Activated naive CD8-positive, alpha-beta T cell treated with anti-CD3 and anti-CD28 coated beads, Interleukin-2, amount 50 U/mL, for 24 hours (primary cell): ENCODE measurements at regions not wholly inside any gene's neighbourhood (a gene's known extent, or its start where the extent isn't known, plus 50 kb on each side); places are given as distances from the start of the nearest gene placed in this dataset.

Source experiments
- ATAC-seq: fragments of 150-1000 bp; cut with Tn5 transposase; one replicate; pipeline ENCODE4 v1.10.0; 2021
- DNase-seq: peaks from one replicate; pipeline ENCODE4 v3.0.0; 2021
- H3K27ac Mint-ChIP-seq: one replicate; pipeline ENCODE4 v1.8.0; 2021; ENCODE audit warnings: mild to moderate bottlenecking, mixed read lengths
- H3K27me3 Mint-ChIP-seq: one replicate; pipeline ENCODE4 v1.8.0; 2021; ENCODE audit warnings: mixed read lengths
- H3K36me3 Mint-ChIP-seq: one replicate; pipeline ENCODE4 v1.8.0; 2021; ENCODE audit warnings: low read depth, mixed read lengths
- H3K4me1 Mint-ChIP-seq: one replicate; pipeline ENCODE4 v1.8.0; 2021; ENCODE audit warnings: mixed read lengths
- H3K4me3 Mint-ChIP-seq: one replicate; pipeline ENCODE4 v1.8.0; 2021; ENCODE audit warnings: mild to moderate bottlenecking, moderate library complexity, mixed read lengths
- H3K9me3 Mint-ChIP-seq: one replicate; pipeline ENCODE4 v1.8.0; 2021; ENCODE audit warnings: mixed read lengths

DNA sequence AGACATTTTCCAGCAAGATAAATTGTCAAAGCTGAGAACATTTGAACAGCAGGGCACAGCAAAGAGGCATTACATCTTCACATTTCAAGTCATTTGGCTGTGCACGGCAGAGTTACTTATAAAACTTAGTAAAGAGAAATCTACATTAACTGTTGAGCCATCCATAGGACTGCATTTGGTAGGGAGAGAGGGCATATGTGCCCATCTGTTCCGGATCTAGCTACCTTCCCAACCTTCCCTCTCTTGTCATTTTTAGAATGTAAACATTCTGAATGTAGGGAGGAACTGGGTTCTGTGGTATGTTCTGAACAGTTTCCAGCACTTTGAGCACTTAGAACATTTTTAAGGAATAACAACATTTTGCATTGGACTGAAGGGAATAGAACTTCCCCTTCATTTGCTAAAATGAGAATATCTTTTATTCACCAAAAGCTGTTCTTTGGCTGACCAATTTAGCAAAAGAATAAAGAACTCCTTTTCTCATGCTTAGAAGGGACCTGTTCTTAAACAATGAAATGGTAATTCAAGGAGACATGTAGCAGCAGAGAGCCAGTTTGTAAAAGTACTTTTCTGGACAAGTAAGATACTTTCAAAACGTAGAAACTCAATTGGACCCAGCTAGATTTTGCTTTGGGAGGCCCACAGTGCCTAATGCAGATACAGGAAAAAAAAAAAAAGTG lies 104.4 kb downstream of the CETN3 start:
- Mint-ChIP-seq H3K4me3 (no peak overlapping the region), H3K27ac (no peak overlapping the region), H3K9me3 (no peaks in the 10 kb centered on the region), H3K4me1 (no peaks in the 10 kb centered on the region), H3K36me3 (no peaks in the 10 kb centered on the region), H3K27me3 (peaks cover 2% of the 10 kb centered on the region)
- DNase-seq (no peak), ATAC-seq (no peak)

DNA sequence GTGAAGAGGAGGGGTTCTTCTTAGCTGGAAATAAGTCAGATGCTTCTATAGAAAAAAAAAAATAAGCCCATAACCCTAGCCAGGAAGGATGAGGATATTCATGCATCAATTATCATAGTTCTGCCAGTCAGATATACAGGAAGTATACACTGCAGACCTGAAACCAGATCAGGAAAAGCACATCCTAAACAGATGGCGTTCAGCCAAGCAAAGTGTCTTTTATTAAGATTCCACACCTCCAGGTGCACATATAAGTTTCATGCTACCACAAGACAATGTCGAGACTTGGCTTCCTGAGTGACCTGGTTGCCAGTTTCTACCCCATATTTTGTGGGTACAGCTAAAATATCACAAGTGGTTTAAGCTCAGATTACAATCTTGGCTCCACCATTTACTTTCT lies 108.3 kb downstream of the CETN3 start:
- Mint-ChIP-seq H3K4me3 (no peak overlapping the region), H3K27ac (no peak overlapping the region), H3K4me1 (no peaks in the 10 kb centered on the region), H3K9me3 (no peaks in the 10 kb centered on the region), H3K36me3 (no peaks in the 10 kb centered on the region), H3K27me3 (peaks cover 2% of the 10 kb centered on the region)
- ATAC-seq (no peak), DNase-seq (no peak)

DNA sequence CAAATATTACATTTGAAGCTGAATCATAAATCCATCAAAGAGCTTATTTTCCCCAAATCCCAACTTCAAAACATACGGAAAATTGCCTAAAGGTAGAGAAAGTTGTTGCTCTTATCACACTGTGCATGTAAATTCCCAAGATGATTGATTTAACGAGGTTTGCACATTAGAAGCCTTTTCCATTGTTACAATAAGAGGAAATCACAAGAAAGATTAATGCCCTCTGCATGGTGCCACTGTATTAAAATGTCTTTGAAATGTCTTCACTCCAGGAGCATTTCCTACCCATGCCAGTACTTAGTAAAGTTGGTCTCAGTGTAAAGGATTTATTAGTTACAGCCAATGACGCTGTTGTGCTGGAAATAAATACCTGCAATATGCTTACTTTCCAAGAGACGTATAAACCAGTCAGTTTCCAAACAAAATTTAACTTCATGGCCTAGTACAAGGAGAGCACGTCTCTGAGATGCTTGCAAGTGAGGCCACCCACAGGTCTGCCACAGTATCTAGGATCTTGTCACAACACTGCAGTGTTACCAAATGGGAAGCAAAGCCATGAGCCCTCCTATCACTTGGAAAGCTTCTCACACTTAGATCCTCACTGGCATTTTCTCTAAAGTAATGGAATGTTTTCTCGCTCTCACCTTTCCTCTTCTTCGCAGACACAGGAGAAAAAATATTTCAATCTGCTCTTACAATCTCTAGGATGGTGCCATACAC lies 112.4 kb downstream of the CETN3 start:
- no peaks in the 10 kb centered on the region for H3K9me3 Mint-ChIP-seq
- DNase-seq (no peak), ATAC-seq (no peak)
- H3K27ac Mint-ChIP-seq, result no peak overlapping the region
- no peak overlapping the region for H3K4me3 Mint-ChIP-seq
- peaks cover 3% of the 10 kb centered on the region for H3K27me3 Mint-ChIP-seq
- no peaks in the 10 kb centered on the region for H3K36me3 Mint-ChIP-seq
- no peaks in the 10 kb centered on the region for H3K4me1 Mint-ChIP-seq

DNA sequence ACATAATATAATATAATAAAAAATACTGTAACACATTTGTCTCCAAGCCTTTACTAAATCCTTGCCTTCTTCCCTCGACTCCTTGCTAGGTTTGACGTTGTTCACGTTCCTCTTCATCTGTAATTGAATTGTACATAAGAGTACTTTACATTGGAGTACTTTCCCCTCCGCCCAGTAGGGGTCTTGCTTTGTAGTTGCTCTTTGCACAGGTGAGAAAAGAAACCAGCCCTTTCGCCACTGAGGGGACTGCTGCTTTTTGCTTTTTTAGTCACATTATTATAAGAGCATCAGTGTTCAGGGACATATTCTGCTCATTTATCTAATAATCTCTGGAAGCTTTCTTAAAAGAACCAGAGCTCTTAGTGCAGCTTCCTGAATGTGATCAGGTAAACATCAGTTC lies 115.0 kb downstream of the CETN3 start:
- DNase-seq (no peak), ATAC-seq (no peak)
- no peak overlapping the region for H3K4me3 Mint-ChIP-seq
- H3K36me3 Mint-ChIP-seq, result no peaks in the 10 kb centered on the region
- peaks cover 9% of the 10 kb centered on the region for H3K27me3 Mint-ChIP-seq
- no peaks in the 10 kb centered on the region for H3K4me1 Mint-ChIP-seq
- no peak overlapping the region for H3K27ac Mint-ChIP-seq
- H3K9me3 Mint-ChIP-seq, result no peaks in the 10 kb centered on the region

DNA sequence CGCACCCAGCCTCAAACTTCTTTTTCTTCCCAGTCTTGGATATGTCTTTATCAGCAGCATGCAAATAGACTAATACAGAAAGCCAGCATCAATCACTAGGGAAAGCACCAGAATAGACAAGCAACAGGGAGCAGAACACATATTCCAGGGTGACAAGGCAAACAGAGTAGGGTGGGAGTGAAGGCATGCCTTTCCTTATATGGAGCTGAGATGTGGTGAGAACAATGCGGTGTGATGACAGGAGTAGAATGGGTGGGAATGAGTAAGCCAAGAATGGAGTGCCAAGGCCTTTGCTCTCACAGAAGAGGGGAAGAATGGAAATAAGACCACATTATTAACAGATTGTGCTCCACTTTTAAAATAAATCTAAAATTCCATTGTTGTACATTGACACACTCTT lies 115.6 kb downstream of the CETN3 start:
- no peaks in the 10 kb centered on the region for H3K4me1 Mint-ChIP-seq
- no peaks in the 10 kb centered on the region for H3K36me3 Mint-ChIP-seq
- ATAC-seq, result no peak
- no peak for DNase-seq
- peaks cover 9% of the 10 kb centered on the region for H3K27me3 Mint-ChIP-seq
- H3K27ac Mint-ChIP-seq, result no peak overlapping the region
- H3K4me3 Mint-ChIP-seq, result no peak overlapping the region
- H3K9me3 Mint-ChIP-seq, result no peaks in the 10 kb centered on the region

DNA sequence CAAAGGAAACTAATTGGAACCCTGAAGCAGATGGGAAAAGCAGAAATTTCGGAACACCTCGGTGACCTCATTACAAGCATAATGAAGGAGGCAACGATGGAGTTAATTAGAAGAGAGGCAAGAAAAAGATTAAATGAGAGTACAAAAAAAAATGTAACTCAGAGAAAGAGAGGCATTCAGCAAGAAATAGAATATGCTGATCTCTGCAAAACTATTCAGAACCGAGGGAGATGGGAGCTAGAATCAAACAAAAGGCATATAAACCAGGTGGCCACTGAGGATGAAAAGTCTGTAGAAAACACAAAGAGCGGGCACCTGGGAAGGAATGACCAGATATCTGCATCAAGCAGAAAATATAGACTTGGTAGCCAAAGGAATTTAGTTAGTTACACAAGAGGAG lies 118.9 kb downstream of the CETN3 start:
- ATAC-seq (no peak), DNase-seq (no peak)
- H3K27ac Mint-ChIP-seq, result no peak overlapping the region
- no peaks in the 10 kb centered on the region for H3K9me3 Mint-ChIP-seq
- H3K27me3 Mint-ChIP-seq, result peaks cover 9% of the 10 kb centered on the region
- no peak overlapping the region for H3K4me3 Mint-ChIP-seq
- H3K36me3 Mint-ChIP-seq, result no peaks in the 10 kb centered on the region
- no peaks in the 10 kb centered on the region for H3K4me1 Mint-ChIP-seq

DNA sequence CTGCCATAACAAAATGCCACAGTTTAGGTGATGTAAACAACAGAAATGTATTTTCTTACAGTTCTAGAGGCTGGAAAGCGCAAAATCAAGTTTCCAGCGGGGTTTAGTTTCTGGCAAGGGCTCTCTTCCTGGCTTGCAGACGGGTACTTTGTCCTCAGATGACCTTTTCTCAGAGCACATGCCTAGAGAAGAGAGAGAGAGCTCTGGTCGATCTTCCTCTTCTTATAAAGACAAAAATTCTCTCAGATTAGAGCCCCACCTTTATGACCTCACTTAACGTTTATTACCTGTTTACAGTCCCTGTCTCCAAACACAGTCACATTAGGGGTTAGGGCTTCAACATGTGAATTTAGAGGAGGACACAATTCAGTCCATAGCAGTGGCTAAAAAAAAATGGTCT lies 119.7 kb downstream of the CETN3 start:
- H3K9me3 Mint-ChIP-seq, result no peaks in the 10 kb centered on the region
- H3K27me3 Mint-ChIP-seq, result peaks cover 9% of the 10 kb centered on the region
- no peaks in the 10 kb centered on the region for H3K4me1 Mint-ChIP-seq
- DNase-seq (no peak), ATAC-seq (no peak)
- no peak overlapping the region for H3K4me3 Mint-ChIP-seq
- no peaks in the 10 kb centered on the region for H3K36me3 Mint-ChIP-seq
- H3K27ac Mint-ChIP-seq, result no peak overlapping the region

DNA sequence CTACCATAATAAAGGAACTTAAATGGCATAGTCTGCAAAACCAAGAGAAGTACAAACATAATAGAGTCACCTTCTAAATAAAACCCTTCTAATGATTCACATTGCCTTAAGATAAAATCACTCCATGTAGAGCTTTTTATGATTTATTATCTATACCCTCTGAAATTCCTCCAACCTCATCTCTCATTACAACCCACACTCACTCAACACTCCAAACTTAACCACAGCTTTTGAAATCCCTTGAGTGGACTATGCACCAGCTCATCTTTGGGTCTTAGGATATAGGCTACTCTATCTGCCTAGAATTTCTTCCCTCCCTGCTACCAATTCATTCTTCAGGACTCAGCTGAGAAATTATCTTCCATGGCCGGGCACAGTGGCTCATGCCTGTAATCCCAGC lies 122.5 kb downstream of the CETN3 start:
- Mint-ChIP-seq H3K4me3 (no peak overlapping the region), H3K36me3 (no peaks in the 10 kb centered on the region), H3K27me3 (peaks cover 10% of the 10 kb centered on the region), H3K27ac (no peak overlapping the region), H3K9me3 (no peaks in the 10 kb centered on the region), H3K4me1 (no peaks in the 10 kb centered on the region)
- DNase-seq (no peak), ATAC-seq (no peak)

DNA sequence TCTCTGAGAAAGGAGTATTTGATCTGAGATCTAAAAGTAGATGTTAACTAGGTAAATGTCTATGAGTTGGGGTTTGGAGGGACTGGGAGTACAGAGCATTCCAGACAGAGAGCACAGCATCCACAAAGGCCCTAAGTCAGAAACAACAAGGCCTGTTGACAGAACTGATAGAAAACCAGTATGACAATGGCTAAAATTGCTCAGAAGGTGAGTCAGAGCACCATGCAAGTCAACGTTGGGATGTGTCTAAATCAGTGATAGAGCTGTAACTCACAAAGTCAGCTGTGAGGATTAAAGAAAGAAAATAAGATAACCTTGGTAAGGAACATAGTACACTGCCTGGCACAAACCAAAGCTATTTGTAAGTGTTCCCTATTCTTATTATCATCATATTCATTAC lies 124.0 kb downstream of the CETN3 start:
- no peak for ATAC-seq
- no peaks in the 10 kb centered on the region for H3K9me3 Mint-ChIP-seq

DNA sequence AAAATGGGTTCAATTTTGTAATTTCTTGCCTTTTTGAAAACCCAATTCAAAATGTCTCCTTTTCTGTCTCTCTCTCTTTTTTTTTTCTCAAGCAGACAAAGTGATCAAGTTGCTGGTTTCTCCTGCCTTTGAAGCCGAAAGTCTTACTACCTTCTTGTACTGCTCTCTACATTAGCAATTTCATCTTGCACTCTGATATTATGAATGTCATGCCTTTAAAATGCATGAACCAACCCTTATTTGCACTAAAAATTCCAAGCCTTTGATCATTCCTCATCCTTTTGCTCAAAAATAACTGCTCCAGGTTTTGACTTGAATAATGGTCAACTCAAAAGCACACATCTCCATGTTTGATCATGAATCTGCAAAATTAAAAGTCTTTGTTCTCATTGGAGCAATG lies 125.2 kb downstream of the CETN3 start:
- DNase-seq (no peak), ATAC-seq (no peak)
- Mint-ChIP-seq H3K27ac (no peak overlapping the region), H3K4me3 (no peak overlapping the region), H3K4me1 (no peaks in the 10 kb centered on the region), H3K9me3 (no peaks in the 10 kb centered on the region), H3K27me3 (peaks cover 6% of the 10 kb centered on the region), H3K36me3 (no peaks in the 10 kb centered on the region)

More for the DNA sequence above, 124.0 kb downstream of the CETN3 start:
- no peaks in the 10 kb centered on the region for H3K36me3 Mint-ChIP-seq
- H3K27me3 Mint-ChIP-seq, result peaks cover 8% of the 10 kb centered on the region
- no peak overlapping the region for H3K4me3 Mint-ChIP-seq
- DNase-seq, result no peak
- H3K4me1 Mint-ChIP-seq, result no peaks in the 10 kb centered on the region
- H3K27ac Mint-ChIP-seq, result no peak overlapping the region

DNA sequence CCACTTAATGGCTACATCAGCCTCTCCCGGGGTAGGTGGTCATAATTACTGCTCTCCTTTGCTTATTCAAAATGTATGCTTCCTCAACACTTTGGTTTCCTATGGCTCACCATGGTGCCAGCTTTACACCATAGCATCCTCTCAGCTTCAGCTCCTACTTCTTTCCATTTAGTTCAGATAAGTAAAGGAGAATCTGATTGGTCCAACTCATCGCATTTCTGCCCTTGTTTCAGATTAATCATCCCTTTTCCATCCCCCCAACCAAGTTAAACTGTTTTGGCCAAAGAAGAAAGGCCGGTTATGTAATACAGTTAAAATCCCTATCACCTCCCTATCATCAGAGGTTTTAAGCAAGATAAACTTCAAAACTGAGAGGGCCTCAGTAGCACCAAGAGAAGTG lies 130.5 kb downstream of the CETN3 start:
- H3K9me3 Mint-ChIP-seq, result no peaks in the 10 kb centered on the region
- no peak overlapping the region for H3K27ac Mint-ChIP-seq
- no peak for DNase-seq
- H3K4me1 Mint-ChIP-seq, result no peaks in the 10 kb centered on the region
- peaks cover 7% of the 10 kb centered on the region for H3K27me3 Mint-ChIP-seq
- no peak for ATAC-seq
- no peaks in the 10 kb centered on the region for H3K36me3 Mint-ChIP-seq
- no peak overlapping the region for H3K4me3 Mint-ChIP-seq

DNA sequence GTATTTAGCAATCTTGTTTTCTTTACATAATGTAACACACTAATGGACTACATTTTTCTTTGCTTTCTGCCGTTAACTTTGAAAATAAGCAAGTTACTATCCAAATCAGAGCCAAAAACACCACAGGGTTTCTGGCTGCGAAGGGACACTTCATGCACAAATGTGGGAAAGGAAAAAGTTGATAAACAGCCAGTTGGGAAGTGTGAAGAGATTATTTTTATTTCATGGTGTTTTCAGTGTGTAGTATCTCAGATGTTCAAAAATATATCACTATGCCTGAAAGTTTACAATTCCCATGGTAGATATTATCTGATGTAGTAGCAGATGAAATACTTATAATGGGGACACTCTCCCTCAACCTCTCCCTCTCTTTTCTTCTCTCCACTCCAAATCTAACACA lies 135.3 kb downstream of the CETN3 start:
- Mint-ChIP-seq H3K4me3 (no peak overlapping the region), H3K27me3 (peaks cover 1% of the 10 kb centered on the region), H3K36me3 (no peaks in the 10 kb centered on the region), H3K4me1 (no peaks in the 10 kb centered on the region), H3K27ac (no peak overlapping the region), H3K9me3 (no peaks in the 10 kb centered on the region)
- DNase-seq (no peak), ATAC-seq (no peak)

DNA sequence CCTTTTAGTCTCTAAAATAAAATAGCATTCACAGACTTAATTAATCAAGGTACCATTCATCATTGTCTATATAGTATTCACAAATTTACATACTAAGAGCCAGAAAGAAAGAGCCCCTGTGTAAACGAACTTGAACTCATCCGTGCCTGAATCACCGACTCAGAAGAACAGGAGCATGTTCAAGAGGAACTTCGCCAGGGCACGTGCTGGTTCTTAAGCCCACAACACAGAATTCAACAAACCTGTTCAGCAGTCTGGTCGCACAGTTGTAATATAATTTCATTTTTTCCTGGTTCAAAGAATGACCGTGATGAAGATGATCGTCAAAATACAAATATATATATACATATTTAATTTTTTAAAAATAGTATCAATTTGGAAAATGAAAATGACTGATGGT lies 141.9 kb downstream of the CETN3 start:
- Mint-ChIP-seq H3K4me3 (no peak overlapping the region), H3K9me3 (no peaks in the 10 kb centered on the region), H3K4me1 (no peaks in the 10 kb centered on the region), H3K27ac (no peak overlapping the region), H3K36me3 (no peaks in the 10 kb centered on the region), H3K27me3 (peaks cover 1% of the 10 kb centered on the region)
- ATAC-seq (no peak), DNase-seq (no peak)

DNA sequence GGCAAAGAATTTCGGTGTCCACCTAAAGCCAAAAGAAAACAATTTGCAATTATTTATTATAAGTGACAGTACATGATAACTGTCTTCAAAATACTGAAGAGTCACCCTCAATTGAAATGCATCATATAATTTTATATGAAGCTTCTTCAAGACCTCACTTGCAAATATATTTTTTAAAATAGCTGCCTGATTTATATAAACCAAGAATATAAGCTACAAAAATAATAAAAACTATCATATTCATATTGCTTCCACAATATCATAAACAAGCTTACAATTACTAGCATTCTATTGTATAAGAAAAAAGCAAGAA lies 144.1 kb downstream of the CETN3 start:
- DNase-seq (no peak), ATAC-seq (no peak)
- no peaks in the 10 kb centered on the region for H3K4me1 Mint-ChIP-seq
- no peak overlapping the region for H3K27ac Mint-ChIP-seq
- no peaks in the 10 kb centered on the region for H3K36me3 Mint-ChIP-seq
- no peak overlapping the region for H3K4me3 Mint-ChIP-seq
- H3K27me3 Mint-ChIP-seq, result peaks cover 1% of the 10 kb centered on the region
- no peaks in the 10 kb centered on the region for H3K9me3 Mint-ChIP-seq

DNA sequence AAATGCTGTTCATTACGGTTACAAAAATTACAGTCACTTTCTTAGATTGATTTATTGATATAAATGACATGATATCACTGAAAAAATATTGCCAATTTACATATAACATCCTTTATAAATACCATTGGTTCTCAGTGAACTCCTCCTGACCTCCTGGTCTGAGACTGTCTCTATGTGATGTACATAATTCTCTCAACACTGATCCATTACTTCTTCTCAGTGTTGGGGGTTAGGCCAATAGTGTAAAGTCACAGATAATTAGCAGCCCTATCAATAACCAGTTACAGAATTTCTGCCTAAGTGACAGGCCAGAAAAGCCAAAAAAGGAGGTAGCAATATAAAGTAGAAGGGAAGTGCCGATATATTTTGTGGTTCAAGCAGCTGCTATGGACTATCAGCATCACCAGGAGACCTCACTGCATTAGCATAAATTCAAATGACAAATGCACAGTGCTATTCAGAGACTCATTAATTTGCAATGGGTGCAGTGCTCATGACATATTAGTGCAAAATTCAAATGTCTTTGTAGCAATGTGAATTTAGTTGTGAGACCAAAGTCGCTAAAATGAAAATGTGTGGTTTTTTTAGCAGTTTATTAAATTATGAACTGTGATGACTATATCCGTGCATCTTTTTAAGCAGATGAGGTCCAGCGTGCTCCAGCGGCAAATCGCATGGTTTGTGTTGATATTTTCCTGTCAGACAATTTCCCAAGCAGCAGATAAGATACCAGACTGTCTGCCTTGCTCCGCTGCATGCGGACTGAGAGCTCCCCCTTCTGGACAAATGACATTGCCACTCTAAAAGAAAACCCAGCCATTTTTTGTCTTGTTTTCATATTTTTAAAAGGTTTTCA lies 144.6 kb downstream of the CETN3 start:
- Mint-ChIP-seq H3K4me1 (no peaks in the 10 kb centered on the region), H3K27me3 (peaks cover 1% of the 10 kb centered on the region), H3K9me3 (no peaks in the 10 kb centered on the region), H3K36me3 (no peaks in the 10 kb centered on the region), H3K27ac (no peak overlapping the region), H3K4me3 (no peak overlapping the region)
- DNase-seq (peak; percentile 58), ATAC-seq (no peak)
